PC-3 (cell line): ENCODE measurements at regions not wholly inside any gene's neighbourhood (a gene's known extent, or its start where the extent isn't known, plus 50 kb on each side); places are given as distances from the start of the nearest gene placed in this dataset.

ENCODE experiments used
- CTCF ChIP-seq: fragments of 300-600 bp; sonication (generic); conservative IDR thresholded peaks from 2 replicates; pipeline ENCODE4 v1.5.1; 2017; ENCODE audit warnings: antibody characterized with exemption, low read depth, mild to moderate bottlenecking, low read length
- EZH2 ChIP-seq: fragments of 300-600 bp; sonication (generic); IDR thresholded peaks from one replicate; pipeline ENCODE4 v1.6.1; 2017; ENCODE audit warnings: antibody characterized with exemption, mild to moderate bottlenecking, low read length; ENCODE audit not compliant: unreplicated experiment
- EZH2phosphoT487 ChIP-seq: fragments of 300-600 bp; sonication (generic); IDR thresholded peaks from 2 replicates; pipeline ENCODE4 v1.6.1; 2018; ENCODE audit warnings: mild to moderate bottlenecking, antibody characterized with exemption, low read length, borderline replicate concordance

GRCh38 chr1:106584107-106584506 is 472.4 kb upstream of the PRMT6 start:
- TF ChIP-seq EZH2 (no peak), EZH2phosphoT487 (no peak), CTCF (no peak)
